NCI-H1930 (cell line): ENCODE measurements at regions not wholly inside any gene's neighbourhood (a gene's known extent, or its start where the extent isn't known, plus 50 kb on each side); places are given as distances from the start of the nearest gene placed in this dataset.
"Not testable (repeated sequence)": the region's sequence is repeated elsewhere in the genome, so short reads cannot be mapped to it uniquely, and the experiment has no call there.

ENCODE experiments used
- DNase-seq, 2 experiments: peaks; one replicate each; lab custom pipeline; 2025; lab: John Stamatoyannopoulos, UW

- no peak for DNase-seq
Observed at GRCh38 chr6:112459758-112460304, 112.7 kb downstream of the RFPL4B start.

DNA sequence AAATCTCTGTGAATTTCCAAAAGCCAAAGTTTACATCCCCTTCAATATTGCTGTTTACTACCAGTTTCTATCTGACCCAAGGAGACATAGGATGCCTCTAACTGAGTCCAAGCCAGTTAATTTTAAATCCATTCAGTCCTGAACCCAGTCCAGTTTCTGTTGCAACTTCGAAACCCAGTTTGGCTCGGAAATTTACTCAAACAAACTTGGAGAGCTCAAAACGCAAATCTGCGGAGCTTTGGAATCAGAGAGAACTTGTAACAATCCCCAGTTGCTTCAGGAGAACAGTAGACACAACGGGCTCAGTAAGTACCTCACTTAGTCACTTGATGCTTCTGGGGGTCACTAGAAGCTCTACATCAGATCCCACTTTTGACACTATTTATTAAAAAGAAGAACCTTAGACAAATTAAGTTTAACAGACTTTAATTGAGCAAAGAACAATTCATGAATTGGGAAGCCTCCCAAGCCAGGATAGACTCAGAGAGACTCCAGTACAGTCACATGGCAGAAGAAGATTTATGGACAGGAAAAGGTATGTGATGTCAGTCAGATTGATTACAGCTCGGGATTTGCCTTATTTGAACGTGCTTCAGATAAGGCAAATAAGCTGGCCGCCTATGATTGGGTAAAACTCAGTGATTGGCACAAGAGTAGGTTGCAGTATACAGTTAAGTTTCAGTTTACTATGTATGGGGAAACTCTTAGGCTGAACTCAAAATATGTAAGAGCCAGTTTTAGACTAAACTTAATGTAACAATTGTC lies 118.0 kb downstream of the RFPL4B start:
- DNase-seq, result no peak

DNA sequence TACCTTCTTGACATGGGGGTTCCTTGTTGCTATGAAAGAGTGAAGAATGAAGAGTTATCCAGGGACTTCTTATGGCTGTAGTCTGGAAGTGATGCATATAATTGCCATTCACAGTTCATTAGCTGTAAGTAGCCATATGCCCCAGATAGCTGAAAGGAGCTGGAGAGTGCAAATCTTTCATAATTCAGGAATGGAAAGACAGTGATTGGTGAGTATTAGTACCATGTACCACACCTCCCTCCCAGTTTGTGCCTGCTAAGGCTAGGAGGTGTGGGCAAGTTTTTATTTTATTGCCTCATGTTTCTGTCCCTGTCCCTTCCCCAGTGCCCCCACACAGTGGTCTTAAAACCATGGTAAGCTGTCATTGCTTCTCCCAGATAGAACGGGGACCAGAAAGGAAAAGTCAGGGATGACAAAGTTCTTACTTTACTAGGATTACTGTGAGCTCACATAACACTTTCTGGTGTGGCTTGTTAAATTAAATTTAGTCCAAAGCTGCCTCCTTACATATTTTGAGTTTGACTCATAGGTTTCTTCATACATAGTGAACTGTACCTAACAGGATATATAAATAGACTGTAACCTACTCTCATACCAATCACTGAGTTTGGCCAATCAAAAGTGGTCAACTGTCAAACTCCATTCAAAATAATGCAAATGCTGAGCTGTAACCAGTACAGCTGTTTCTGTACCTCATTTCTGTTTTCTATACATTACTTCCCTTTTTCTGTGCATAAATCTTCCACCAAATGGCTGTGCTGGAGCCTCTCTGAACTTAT lies 119.4 kb downstream of the RFPL4B start:
- DNase-seq, result no peak

DNA sequence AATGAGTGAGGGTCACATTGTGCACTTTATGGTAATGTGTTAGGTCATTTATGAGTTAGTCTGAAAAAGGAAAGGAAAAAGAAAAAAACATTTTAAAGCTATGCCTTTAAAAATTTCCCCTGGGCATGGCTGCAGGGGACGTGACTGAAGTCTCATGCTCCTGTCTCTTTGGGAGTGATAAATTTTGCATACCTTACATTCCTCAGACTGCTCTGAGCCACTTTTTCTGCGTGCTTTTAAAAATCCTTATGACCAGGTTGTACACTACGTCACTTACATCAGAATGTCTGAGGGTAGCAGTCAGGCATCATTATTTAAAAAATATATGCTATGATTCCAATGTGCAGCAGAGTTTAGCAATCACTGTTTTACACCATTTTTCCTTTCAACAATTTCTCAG lies 121.2 kb downstream of the RFPL4B start:
- no peak for DNase-seq

- DNase-seq, result no peak
Observed at GRCh38 chr6:112469306-112469705, 122.2 kb downstream of the RFPL4B start.

DNA sequence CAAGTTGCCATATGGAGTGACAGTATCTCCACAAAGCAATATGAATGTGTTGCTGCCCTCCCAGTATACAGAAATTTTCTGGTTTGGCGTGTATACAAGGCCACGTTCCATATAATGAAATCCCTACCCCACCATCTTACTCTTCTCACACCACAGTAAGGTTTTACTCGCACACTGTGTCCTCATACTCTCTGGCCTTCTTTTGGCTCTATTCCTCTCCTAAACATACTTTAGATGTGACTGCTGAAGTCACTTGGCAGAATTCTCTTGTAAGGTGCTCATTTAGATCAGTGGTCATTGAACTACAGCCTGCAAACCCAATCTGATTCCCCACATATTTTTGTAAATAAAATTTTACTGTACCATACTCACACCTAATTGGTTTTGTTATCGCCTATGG lies 123.2 kb downstream of the RFPL4B start:
- DNase-seq, result no peak

- no peak for DNase-seq
Observed at GRCh38 chr6:112470950-112471349, 123.8 kb downstream of the RFPL4B start.

DNA sequence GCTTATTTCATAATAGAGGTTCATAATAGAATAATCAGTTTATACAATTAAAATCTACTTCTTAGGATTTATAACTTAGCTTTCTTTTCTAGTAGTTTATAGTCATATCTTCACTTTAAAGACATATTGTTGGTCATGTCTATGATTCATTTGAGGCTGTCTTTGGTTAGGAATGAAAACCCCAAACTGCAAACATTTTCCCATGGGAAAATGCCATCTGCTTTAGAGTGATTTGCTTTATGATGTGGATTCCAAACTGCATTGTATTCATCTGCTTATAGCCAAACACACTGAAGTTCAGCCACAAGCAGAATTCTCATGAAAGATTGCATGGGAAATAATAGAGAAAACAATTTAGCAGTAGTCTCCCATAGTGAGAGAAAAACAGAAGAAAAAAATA lies 128.0 kb downstream of the RFPL4B start:
- no peak for DNase-seq

- no peak for DNase-seq
Observed at GRCh38 chr6:112477125-112477524, 130.0 kb downstream of the RFPL4B start.

DNA sequence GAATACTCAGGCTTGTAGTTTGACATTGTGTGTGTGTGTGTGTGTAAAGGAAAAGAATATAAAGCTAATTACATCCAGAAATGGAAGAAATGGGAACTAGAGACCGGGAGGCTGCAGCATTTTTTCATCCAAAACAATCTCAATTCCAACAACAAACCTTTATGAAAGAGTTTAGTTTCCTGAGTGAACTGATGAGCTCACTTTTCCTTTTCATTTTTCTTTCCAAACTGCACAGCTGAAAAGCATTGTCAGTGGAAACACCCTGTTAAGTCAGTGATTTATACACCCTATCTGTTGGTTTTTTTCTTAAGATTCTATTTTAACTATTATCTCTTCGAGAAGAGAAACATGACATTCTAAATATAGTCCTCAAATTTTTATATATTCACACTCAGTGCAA lies 130.9 kb downstream of the RFPL4B start:
- DNase-seq, result no peak

DNA sequence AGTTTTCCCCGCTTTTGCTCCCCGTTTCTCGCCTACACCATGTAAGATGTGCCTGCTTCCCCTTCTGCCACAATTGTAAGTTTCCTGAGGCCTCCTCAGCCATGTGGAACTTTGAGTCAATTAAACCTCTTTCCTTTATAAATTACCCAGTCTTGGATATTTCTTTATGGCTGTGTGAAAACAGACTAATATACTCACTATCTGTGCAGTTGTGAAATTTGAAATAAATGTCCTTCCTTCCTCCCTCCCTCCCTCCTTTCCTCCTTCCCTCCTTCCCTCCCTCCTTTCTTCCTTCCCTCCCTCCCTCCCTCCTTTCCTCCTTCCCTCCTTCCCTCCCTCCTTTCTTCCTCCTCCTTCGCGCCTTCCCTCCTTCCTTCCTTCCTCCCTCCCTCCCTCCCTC lies 132.8 kb downstream of the RFPL4B start:
- not testable (repeated sequence) for DNase-seq

- DNase-seq, result no peak
Observed at GRCh38 chr6:112480553-112480952, 133.4 kb downstream of the RFPL4B start.

DNA sequence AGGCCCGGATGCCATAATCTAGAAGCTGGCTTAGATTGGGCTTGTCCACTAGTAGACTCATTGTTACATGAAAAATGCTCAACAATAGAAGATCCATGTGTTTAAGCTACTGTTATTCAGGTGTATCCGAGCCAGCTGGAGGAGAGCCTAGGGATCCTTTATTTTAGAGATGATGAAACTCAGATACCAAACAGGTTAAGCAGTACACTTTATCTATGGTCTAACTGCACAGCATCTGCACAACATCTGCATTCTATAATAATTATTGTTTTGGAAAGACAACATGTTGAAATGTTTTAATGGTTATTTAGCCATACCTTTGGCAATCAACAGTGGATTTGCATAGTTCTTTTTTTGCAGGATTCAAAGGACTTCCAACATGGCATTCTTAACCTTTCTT lies 134.1 kb downstream of the RFPL4B start:
- no peak for DNase-seq

DNA sequence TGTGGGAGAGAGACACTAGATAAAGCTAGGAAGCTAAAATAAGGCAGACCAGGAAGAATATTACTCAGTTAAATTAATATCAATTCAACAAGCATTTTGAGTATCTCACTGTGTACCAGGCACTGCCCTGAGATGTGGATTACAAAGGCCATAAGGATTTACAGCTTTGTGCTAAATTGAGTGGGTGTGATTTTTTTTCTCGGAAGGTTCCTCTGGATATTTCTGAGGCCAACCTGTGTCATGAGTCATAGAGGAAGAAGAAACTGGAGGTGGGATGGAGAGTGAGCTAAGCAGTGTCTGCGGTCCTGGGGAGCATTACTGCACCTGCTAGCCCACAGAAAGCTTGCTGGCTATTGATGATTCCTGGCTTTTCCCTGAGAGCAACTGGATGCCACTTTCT lies 135.2 kb downstream of the RFPL4B start:
- DNase-seq, result no peak

- no peak for DNase-seq
Observed at GRCh38 chr6:112485120-112485826, 138.1 kb downstream of the RFPL4B start.

DNA sequence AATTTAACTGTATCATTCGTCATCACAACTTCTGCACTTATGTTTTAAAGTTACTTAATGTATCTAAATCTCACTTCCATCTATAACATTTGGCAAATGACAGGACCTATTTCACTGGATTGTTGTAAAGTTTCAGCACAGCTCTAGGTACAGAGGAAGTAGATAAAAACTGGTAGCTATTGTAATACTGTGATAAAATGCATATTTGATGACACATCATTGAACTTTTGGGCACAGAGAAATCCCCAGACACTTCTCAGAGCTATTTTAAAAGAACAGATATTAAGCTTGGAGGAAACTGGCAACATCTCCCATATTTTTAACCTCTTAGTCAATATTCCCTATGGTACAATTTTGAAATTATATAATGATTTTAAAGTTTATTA lies 138.7 kb downstream of the RFPL4B start:
- no peak for DNase-seq

DNA sequence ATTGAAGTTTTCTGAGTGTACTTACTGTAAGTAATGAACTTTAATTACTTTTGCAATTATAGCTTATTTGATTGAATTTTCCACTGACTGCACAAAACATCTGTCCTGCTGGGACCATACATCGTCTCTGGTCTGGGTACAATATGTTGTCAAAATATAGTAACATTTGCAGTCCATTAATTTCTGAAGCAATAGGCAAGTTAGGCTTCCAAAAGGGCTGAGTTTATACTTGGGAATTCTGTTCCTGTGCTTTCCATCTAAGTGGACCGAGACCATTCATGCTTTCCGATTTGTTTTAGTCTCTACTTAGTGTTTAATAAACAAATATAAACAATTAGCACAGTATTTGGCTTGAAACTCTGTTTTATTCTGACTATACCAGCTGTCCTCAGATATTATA lies 139.3 kb downstream of the RFPL4B start:
- DNase-seq, result no peak

- DNase-seq, result no peak
Observed at GRCh38 chr6:112488238-112488637, 141.1 kb downstream of the RFPL4B start.

DNA sequence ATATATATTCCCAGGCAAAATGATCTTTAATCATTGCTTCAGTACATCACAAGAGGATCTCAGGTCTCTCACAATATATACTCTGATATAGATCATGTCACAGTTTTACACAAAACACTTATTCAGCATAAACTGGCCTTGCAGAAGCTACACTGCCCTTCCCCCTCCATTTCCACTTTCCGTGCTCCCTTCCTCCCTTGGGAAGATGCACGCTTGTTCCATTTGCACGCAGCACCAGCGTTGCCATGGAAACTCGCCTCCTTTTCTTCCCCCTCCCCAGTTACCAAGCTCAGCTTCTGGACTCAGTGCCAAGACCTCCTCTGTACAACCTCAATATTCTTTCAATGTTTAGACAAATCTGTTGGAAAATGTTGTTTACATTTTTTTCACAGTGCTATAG lies 154.6 kb downstream of the RFPL4B start:
- DNase-seq, result peak; percentile 85 to 86

- no peak for DNase-seq
Observed at GRCh38 chr6:112502351-112503090, 155.4 kb downstream of the RFPL4B start.

DNA sequence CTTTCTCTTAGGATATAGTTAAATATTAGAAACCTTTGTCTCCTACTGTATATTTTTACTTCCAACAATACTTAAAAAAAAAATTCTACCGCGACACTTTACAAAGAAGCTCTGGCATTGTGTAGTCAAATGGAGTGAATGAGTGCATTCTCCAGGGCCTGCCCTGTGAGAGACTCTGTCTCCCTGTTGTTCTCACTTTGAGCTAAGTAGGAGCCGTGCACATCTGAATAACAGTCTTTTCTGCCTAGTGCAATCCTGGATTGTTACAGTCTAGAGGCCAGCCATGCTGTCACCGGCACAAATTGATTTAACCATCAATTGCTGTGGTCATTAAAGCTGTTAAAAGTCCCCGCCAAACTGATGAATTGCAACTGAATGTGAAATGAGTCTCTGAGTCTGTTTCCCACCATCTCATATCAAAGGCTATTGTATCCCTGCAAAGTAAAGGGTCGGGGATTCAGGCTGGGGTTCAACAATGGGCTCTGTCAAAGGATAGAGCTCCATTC lies 156.0 kb downstream of the RFPL4B start:
- DNase-seq, result peak; percentile 56 to 59

- DNase-seq, result no peak
Observed at GRCh38 chr6:112504621-112505020, 157.5 kb downstream of the RFPL4B start.
